GM12874 (cell line): ENCODE measurements at regions not wholly inside any gene's neighbourhood (a gene's known extent, or its start where the extent isn't known, plus 50 kb on each side); places are given as distances from the start of the nearest gene placed in this dataset.

ENCODE experiments used
- CTCF ChIP-seq: IDR thresholded peaks from 2 replicates; pipeline ENCODE4 v1.5.1; 2011; ENCODE audit warnings: low read depth, mild to moderate bottlenecking, control low read depth, low read length, moderate library complexity; ENCODE audit not compliant: insufficient read depth

GRCh38 chr1:25074351-25075227, 144.5 kb upstream of the RUNX3 start:
- no peak for TF ChIP-seq CTCF

GRCh38 chr1:25073640-25074270, 143.7 kb upstream of the RUNX3 start:
- no peak for TF ChIP-seq CTCF

GRCh38 chr1:25072461-25072860, 142.4 kb upstream of the RUNX3 start:
- TF ChIP-seq CTCF: no peak

GRCh38 chr1:25068829-25069228, 138.8 kb upstream of the RUNX3 start:
- TF ChIP-seq CTCF: peak; percentile 48

- no peak for TF ChIP-seq CTCF
Observed at GRCh38 chr1:25068316-25068715, 138.2 kb upstream of the RUNX3 start.

GRCh38 chr1:25067518-25068251, 137.6 kb upstream of the RUNX3 start:
- no peak for TF ChIP-seq CTCF
